Bone marrow (tissue), 2 donors: ENCODE measurements at regions not wholly inside any gene's neighbourhood (a gene's known extent, or its start where the extent isn't known, plus 50 kb on each side); places are given as distances from the start of the nearest gene placed in this dataset.

ENCODE experiments used
- DNase-seq, 2 donors: peaks; one replicate each; lab custom pipeline; 2025; lab: John Stamatoyannopoulos, UW

DNA sequence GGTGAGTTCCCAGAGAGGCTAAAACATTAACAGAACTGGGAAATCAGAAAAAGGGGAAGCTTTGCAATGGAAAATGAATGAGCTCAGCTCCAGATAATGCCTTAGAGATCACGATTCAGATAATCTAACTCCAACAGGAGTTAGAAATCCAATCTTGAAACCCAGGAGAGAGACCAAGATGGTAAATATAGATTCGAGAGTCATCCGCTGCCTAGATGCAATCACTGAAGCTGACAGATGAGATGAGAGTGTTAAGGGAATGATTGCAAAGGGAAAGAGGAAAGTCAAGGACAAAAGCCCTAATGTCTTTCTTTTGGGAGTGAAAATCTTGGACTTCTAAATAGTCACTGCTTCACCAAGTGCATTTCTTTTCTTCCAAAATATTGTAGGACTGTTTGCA is 722.0 kb downstream of the EPHA4 start:
- no peak for DNase-seq

- no peak for DNase-seq
Observed at GRCh38 chr2:220855296-220855695, 716.8 kb downstream of the EPHA4 start.

- no peak for DNase-seq
Observed at GRCh38 chr2:220856486-220856885, 715.6 kb downstream of the EPHA4 start.

DNA sequence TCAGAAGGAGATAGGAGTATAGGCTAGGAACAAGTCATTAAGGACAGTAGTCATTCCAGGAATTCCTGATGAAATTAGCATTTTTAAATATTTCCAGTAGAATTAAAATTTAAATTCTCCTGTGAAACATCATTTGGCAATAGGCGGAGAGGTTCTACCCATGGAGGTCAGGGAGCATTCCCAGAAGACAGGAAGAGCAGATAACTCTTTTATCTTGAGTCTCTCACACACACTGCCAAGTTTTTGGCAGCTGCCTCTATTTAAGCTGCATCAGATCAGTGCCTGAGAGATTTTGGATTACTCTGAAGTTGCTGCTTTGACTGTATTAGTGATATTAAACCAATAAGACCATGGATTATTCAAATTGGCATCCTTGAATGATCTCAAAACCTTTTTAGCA is 714.7 kb downstream of the EPHA4 start:
- DNase-seq: no peak

DNA sequence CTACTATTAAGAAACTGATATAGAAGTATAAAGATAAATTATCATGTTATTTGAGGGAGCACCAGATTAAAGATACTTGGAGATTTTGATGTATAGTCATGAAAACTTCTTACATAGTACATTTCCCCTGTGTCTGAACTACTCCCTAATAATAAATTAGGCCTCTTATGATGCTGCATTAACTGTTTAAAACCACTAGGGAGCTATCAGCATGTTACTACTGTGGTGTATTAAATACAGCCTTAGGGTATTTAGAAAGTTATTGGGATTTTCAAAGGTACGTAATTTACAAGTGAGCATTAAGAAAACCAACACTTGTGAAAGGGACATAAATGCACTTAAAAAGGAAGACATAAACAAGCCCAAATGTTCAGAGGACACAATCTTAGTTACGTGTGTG is 714.0 kb downstream of the EPHA4 start:
- no peak for DNase-seq

GRCh38 chr2:220871909-220872308 is 700.2 kb downstream of the EPHA4 start:
- DNase-seq: no peak

- DNase-seq: no peak
Observed at GRCh38 chr2:220876080-220876824, 695.9 kb downstream of the EPHA4 start.

DNA sequence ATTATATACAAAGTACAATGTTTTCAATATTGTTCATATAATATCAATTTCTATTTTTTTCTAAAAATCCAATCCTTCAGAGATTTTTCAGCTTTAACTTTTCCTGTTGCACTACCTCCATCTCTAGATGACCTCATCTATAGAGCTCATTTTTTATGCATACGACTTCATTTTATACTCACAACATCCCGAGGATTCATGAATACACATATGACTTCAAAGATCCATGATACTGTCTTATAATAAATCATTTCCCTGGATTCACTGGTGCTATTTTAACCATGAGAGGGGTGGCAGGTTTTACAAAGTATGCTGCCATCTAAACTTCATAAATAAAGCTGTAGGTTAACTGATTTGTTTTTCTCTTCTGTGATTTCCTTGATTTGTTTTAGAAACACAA is 694.6 kb downstream of the EPHA4 start:
- DNase-seq: no peak

DNA sequence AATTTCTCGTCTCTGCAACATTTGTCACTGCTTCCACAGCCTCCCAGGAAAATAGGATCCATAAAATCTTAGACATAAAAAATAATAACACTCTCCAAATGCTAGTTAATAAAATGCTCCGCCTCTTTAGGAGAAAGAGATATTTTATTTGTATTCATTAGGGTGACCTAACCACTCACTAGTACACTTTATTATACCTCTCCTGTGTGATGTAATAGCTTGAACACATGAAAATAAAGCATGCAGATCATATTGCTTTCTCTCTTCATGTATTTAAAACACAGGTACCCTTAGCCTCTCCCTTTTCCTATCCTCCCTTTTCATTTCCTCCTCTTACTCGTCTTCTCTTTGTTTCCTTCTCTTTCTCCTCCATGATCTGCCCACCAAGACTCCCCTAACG is 694.2 kb downstream of the EPHA4 start:
- no peak for DNase-seq

GRCh38 chr2:220880623-220881596 is 691.2 kb downstream of the EPHA4 start:
- DNase-seq: no peak

DNA sequence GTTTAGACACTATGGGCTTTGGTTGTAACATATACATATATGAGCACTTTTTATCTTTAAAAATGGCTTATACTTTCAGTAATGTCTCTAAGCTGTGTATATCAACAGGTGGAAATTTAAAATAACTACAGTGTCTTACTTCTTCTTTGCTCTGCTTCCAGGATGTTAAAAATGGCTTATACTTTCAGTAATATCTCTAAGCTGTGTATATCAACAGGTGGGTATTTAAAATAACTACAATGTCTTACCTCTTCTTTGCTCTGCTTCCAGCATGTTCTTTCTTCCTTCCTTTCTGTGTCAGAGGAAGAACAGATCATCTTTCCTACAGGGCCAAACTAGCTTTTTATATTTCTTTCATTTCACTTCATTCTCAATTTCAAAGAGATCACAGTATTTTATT is 689.6 kb downstream of the EPHA4 start:
- no peak for DNase-seq

GRCh38 chr2:220885593-220885992 is 686.5 kb downstream of the EPHA4 start:
- no peak for DNase-seq

GRCh38 chr2:220887271-220887870 is 684.7 kb downstream of the EPHA4 start:
- DNase-seq: no peak

GRCh38 chr2:220887876-220888275 is 684.2 kb downstream of the EPHA4 start:
- no peak for DNase-seq

DNA sequence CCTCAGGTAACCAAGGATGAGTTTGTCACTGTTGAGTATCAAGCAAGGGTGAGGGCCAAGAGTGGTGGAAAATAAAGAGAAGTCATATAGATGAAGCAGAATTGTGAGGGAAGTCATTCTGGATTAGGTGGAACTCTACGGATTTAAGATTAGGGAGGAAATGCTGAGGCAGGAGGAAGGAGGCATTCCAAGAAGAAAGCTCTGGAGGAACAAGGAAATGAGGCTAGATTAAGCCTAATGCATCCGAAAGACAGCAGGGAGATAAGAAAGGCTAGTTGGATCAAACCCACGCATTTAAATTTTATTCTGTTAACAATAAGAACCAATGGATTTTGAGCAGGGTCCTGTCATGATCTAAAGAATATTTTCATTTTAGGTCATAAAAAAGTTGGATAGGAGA is 681.2 kb downstream of the EPHA4 start:
- DNase-seq: no peak

DNA sequence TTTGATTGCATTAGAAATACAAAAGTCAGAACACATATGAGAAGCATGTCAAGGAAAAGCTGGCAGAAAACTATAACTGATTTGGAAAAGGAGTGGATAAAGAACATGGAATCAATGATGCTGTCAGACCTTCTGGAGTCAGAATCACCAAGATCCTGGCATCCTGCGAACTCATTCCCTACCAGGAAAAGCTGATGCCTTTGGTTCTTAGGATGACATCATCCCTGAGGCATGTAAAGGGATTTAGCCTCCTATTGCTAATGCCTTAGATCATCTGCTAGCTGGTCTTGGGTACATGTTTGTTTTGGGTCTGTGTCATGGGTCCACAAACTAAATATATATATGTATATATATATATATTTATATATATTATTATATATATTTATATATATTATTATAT is 680.7 kb downstream of the EPHA4 start:
- no peak for DNase-seq

GRCh38 chr2:220892018-220892634 is 680.0 kb downstream of the EPHA4 start:
- DNase-seq: no peak

- DNase-seq: no peak
Observed at GRCh38 chr2:220893411-220893810, 678.7 kb downstream of the EPHA4 start.

GRCh38 chr2:220894069-220894468 is 678.0 kb downstream of the EPHA4 start:
- DNase-seq: no peak

- no peak for DNase-seq
Observed at GRCh38 chr2:220899492-220899891, 672.6 kb downstream of the EPHA4 start.

DNA sequence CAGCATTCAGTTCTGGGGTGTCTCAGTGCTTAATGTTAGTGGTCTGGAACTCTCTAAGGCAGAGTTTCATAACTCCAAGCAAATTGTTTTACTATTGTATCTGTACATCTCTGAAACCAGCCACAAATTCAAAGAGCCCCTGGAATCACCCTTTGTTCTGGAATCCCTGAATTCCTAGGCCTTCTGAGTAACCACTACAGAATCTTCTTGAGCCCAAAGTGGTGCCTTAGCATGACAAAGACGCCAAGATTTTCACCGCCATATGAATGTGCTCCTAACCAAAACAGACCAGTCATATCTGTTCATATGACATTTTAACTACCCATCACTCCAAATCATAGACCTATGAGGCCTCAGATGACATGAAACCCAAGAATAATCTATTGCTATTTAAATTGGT is 668.1 kb downstream of the EPHA4 start:
- no peak for DNase-seq

DNA sequence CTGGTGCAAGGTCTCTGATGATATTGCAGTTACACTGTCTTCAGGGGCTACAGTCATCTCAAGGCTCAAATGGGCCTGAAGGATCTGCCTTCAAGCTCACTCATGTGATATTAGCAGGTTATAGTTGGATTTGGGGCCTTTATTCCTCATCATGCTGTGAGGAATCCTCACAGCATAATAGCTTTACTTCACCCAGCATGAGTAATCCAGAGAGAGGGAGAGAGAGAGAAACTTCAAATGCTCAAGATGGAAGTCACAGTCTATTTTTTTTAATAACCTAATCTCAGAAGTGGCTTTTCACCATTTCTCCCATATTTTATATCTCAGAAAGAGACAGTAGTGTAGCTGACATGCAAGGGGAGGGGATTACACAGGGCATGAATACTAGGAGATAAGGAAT is 658.7 kb downstream of the EPHA4 start:
- DNase-seq: no peak
